DMS79 (cell line): ENCODE measurements at regions not wholly inside any gene's neighbourhood (a gene's known extent, or its start where the extent isn't known, plus 50 kb on each side); places are given as distances from the start of the nearest gene placed in this dataset.

Source experiments
- DNase-seq: peaks from one replicate; lab custom pipeline; 2025; lab: John Stamatoyannopoulos, UW

DNA sequence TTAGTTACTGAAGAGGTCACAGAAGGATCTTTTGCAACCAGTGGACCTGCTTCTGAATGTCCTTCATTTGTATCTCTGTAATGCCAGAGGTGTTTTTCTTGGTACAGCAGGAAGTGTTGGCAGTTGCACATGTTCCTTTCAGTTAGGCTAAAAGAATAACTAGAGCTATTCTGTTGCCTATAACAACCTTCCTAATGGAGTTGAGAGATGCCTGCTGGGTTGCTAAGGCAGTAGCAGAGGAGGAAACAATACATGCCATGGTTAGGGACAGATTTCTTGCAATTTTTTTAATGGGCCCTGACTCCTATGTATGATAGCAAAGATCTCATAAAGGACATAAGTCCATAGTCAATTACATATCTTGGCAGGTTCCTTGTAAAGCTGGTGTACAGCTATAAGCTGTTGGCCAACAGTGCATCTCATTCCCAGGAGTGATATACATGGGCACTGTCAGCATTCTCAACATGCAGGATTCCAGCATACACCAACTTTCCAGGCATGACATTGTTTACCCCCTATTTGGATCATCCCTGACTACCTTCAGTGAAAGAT is 556.6 kb downstream of the CCER1 start:
- DNase-seq = no peak

DNA sequence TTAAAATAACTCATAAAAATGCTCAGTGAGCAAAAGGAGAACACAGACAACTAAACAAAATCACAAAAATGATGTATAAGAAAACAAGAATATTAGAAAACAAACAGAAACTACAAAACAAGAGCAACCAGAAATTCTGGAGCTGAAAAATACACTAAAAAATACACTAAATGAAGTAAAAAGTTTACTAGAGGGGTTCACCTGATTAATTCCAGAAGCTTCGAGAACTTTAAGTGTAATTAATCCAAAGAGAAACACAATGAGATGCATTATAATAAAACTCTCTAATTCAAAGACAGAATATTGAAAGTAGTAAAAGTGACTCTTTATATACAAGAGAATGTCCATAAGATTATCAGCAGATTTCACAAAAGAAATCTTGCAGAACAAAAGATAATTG is 558.4 kb downstream of the CCER1 start:
- DNase-seq = no peak

DNA sequence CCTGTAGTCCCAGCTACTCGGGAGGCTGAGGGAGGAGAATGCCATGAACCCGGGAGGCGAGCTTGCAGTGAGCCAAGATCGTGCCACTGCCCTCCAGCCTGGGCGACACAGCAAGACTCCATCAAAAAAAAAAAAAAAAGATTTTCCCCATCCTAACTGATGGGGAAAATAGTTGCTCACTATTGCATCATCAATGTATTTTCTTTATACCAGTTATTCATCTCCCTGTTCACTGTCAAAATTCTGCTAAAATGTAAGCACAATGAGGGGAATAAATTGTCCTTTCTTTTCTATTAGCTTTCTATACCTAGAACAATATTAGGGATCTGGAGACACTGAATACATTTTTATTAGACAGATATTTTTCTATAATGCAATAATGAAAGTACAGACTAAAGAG is 561.3 kb downstream of the CCER1 start:
- DNase-seq = no peak

DNA sequence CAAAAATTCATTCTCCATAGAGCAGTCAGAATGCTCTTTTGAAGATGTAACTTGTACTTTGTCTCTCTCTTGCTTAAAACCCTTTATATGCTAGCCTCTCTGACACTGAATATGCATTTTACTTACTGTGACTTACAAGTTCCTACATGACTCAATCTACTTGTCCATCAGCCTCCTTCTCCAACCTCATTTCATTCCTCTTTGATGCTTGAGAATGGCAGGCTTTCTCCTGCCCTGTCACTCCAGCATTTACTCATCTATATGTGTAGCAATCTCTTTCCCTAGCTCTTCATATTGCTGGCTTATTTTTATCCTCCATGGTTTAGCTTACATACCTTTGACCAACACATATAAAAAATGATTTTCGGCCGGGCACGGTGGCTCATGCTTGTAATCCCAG is 561.9 kb downstream of the CCER1 start:
- no peak for DNase-seq

DNA sequence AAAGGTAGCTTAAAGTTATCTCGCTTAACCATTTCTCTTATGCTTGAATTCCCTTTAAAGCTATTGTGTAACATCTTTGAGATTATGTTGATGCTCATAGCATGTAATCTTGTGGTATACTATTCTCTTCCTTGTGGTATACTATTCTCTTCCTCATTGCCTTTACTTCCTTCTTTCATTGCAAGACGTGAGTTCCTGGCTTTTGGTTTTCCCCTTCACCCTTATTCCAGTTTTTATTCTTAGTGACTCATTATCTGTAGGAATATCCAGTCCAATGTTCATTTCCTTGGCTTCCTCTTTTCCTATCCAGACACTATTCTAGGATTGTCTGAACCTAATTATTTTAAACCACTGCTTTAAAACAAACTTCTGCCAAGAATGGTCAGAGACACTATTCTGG is 564.0 kb downstream of the CCER1 start:
- DNase-seq = no peak

DNA sequence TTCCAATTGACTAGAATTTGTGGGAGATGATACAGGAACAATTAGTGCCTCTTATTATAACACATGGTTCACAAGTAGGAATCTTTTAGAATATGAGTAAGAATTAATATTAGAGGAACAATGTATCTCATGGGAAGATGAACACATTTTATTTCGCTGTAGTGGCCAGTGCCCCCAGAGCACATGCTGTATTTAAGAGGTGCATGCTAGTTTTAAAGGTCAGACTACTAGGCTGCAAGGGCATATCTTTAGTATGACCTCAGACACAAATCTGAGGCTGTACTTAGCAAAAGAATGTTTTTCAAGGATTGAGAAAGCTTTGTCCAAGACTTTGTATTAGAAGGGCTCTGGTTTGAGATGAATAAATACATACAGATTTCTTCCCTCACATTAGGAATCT is 586.9 kb downstream of the CCER1 start:
- no peak for DNase-seq

DNA sequence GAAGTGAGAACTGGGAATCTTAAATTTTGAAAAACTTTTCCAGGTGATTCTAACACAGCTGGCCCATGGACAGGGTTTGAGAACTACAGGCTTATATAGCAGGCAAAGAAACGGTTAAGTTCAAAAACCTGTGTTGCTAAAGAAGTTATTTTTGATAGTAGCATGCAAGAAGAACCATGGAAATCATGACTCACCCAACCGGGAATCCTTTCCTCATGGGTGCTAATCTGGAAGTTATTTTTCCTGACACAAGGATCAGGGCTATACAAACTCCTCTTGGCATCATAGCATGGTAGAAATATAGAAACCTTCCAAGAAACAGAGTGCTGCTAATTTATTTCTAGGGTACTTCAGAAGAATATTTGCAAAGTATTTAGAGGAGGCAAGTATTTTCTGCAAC is 588.7 kb downstream of the CCER1 start:
- no peak for DNase-seq

DNA sequence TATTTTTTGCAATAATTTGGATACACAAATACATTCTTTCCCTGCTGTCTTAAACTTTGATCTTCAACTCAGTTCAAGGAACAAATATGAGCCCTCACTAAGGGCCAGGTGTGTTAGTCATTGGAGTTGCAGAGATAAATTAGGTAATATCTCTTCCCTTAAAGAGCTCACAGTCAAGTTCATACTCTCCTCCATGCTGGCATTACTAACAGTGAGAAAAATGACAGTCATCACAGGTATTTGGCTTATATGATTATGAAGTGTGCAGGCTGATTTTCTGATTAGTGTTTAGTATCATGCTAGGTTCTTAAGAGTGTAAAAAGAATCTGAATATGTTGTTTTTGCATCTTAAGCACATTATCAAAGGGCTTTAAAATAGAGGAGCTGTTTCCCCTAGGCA is 594.7 kb downstream of the CCER1 start:
- DNase-seq = no peak

DNA sequence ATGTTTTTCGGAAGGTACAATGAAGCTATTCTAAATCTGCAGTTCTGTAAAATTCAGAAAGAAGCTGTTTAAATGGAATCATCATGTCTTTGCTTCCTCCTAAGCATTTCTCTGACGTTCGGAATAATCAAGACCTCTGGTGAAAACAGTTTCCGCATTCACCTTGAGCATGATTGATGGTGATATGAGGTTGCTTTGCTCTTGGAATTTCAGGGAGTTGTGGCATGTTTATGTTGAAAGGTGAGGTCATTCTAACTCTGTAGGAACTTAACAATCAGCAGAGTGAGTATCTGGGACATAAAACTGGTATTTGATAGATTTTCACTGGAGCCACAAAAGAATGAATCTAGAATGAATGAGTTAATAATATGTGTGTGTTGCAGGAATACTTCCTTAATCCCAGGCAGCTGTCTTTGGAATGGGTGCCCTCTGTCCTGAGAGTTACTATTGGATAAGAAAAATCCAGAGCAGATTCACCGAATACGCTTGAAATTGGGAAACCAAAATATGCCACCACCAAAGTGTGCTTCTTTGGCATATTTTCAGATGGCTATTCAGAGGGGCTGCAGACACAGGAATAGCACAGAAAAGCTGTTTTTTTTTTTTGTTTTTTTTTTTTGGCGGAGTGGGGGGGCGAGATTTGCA is 599.1 kb downstream of the CCER1 start:
- no peak for DNase-seq

DNA sequence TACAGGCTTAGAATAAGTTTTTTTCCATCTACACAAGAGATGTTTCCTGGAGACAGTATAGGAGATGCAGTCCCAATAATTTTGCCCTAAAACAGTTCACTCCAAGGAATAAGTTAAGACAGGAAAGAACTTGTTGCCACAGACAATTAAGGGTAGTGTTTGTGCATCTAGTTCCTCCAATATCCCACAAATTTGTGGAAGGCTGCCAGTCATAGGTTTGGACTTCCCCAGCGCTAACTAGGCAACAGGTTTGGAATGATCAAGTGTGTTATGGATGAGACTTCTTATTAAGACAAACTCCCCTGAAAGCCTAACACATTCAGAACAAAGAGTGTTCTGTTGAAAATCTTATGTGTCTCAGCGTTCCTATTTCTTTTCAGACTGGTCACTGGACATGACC is 611.0 kb downstream of the CCER1 start:
- no peak for DNase-seq

DNA sequence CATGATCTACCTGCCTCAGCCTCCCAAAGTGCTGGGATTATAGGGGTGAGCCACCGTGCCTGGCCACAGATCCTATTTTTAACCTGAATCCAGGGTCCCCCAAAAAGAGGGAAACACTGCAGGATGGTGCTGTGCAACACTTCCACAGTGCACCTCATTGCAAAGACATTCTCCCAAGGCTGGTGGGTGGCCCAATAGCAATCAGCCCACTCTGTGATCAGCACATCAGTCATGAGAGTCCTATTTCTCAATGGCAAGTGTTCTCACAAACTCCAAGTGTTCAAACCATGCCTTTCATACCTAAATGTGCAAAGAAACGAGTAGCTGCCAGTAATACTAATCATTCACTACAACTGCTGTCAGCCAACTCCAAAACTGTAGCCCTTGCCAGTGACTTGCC is 612.9 kb downstream of the CCER1 start:
- DNase-seq = no peak

DNA sequence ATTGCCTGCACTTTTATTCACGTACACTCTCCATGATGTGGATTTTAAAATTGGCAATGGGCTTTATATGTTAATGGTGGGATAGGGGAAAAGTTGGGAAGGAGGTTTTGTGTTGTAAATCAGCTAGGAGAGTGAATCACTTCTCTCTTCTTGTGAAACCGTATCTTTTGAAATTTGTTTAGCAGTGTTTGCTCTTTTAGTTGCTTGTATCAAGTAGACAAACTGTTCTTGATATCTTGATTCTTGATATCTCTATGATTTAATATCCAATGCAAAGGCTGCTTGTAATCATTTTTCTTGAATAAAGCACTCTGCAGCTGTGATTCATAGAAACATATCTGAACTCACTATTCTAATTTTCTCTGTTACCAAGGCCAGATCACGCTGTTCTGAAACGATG is 615.1 kb downstream of the CCER1 start:
- DNase-seq = no peak

DNA sequence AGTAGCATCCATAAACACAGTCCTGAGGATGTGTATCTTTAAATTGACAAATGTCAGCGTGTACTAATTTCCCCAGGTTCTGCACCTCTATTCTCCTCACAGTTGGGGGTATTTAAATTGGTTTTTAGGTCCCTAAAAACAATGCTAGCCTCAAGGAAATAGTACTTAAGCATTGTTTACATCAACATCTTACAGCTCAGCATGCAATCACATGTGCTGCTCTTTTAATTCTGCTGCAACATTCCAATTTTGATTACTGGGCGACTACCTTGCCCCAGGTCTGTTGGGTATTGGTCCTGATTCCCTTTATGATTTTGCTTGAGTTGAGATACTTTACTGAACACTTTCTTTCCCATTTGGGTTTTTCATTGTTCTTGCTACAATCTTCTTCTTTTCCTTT is 616.6 kb downstream of the CCER1 start:
- no peak for DNase-seq

DNA sequence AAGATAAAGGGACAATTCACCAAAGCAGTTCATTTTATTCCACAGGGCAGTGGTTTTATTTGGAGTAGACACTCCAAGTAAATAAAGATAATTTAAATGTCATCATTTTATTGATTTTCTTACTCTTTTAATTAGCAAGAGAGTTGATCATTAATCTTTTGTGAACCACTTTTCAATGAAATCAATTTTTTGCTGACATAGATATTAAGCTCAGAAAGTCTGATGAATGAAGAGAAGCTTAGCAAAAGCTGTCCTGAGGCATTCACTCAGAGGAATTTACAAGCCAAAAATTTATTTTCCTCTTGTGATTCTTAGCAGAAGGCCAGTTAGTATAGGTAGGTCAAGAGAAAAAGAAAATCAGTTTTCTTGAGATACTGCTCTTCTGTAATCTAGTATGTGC is 618.0 kb downstream of the CCER1 start:
- DNase-seq = no peak

DNA sequence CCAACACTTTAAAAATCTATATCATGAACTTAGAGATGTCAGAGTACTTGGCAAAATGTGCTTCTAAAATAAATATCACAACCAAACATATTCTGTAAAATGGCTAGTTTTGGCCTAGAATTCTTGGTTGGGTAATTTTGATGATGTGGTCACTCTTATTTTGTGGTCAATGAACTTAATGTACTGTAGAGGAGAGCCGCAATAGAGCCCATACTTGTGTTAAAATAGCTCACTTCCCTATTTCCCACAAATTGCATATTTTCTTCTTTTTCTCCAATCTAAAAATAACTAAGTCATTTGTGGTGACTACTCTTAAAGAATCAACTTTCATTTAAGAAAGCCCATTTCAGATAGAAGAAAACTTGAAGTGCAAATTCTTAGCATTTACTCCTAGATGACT is 619.4 kb downstream of the CCER1 start:
- DNase-seq = no peak

DNA sequence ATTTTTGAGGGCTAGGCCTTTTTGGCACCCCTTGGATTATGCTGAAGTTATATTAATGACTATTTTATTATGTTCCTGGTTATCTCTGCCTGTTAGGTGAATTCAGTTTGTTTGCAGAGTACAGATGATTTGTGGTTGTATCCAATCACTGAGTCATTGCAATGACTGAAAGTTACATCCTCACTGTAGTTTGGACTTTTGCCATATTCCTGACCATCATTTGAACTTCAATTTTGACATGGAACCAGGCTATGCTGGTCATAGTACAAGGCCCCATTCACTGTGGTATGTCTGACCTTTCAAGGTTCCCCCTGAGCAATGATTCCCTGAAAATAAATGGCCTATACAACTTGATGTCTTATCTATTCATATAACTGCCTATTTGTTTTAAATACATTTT is 621.0 kb downstream of the CCER1 start:
- no peak for DNase-seq

DNA sequence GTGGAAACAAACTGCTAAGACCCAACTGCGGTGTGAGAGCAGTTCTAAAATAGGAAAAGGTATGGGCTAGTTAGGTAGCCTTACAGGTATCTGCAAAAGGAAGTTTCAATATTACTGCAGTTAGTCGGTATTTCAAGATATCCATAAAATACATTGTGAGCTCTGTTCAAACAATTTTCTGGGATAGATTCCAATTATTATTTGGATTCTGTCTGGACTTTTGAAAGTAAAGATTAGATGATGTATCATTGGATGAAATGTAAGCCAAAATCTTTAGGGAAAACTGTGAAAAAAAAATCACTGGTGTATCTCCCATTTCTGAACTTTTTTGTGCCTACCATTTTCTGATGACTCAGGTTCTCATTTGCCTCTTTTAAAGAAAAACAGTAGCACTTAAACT is 621.6 kb downstream of the CCER1 start:
- DNase-seq = no peak

DNA sequence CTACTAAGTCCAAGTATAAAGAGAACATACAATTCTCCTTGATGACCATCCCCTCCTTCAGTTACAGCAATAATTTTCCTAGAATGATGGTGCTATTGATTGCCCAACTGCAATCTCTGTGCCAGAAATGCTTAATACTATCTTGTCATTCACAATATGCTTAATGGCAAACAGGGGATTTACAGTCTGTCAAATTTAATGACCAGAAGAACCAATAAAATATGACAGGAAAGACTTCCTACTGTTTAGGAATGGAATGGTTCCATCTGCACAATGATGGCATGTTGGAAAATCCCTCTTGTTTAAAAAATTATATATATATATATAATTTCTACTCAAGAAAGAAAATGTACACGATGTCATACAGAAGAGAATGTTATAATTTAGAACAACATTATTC is 623.2 kb downstream of the CCER1 start:
- DNase-seq = no peak

DNA sequence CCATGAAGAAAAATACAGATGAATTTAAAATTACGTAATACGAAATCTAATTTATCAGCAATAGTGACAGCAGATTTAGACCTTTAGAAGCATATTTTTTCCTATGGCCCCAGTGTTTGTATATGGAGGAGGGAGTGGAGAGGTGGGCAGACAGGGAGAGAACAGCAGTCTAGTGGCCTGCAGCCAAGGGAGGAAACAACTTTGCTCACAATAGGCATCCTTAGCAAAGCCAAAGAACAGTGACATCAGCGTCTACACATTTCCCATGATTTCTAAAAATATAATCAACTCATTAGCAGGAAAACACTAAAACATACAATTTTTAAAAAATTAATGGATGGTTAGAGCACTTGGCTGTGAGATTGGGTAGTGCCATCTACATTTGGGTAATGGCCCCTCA is 622.6 kb upstream of the ATP2B1 start:
- DNase-seq = no peak

DNA sequence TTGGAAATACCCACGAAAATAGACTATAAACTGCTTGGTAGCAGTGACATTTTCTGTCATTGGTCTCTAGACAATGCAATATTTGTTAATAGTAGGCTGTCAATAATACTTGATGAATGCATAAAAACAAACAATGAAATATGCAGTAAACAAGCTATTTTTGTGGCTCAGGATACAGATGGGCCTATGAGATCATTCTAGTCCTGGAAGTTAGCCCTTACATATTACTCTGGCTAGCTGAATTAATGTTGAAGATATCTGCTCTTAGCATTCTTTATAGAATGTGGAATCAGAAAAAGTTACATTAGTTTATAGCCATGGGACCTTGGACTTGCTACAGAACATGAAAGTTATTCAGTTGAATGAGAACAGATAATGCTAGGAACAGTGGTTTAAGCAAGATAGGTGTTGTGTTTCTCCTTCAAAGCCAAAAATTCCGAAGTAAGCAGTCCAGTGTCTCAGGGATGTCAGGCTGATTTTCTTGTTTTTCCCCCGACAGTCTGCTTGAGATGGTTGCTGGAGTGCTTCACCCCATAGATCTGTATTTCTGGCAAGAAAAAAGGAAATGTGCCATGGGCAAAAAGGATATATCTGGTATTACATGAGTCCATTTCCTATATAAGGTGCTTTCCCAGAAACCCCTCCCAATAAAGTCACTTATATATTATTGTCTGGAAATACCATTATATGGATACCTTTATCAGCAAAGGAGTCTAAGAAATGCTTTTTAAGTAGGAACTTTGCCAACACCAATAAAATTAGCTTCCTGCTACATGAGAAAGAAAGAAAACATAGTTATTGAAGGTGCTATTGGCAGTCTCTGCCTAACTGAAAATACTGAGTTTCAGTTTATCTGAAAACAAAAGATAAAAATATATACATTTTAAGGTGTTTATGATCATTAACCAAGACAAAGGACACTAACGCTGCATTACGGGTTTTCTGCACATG is 619.4 kb upstream of the ATP2B1 start:
- DNase-seq = no peak

DNA sequence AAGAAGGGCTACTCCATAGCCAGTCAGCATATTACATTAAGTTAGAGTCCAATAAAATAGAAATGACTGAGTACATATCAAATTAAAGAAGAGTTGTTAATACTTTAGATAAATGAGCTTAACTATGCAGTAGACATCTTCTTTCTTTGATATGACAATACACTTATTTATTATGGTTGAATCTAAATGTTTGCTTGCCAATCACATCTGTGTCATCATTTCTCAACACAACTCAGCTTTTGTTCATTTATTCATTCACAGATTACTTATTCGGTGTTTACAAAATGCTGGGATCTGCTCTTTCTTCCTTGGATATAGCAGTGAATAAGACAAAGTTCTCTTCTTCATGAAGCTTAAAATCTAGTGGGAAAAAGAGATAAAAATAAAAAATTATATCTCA is 614.6 kb upstream of the ATP2B1 start:
- no peak for DNase-seq

DNA sequence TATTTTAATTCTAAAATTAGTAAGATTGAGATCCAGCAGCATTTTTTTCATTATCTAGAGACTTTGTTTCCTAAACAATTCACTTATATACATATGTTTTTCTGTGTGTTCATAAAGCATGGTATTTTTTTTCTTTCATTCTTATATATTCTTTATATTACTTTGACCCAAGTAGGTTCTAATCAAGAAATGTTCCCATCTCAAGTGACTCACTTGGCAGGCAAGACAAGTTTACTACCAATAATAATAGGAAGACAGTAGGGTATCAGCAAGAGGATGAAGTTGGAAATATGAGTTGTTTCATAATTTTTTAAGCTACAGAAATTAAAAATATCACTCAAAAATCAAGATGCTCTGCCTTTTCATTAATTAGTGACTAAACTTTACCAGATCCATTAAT is 613.4 kb upstream of the ATP2B1 start:
- no peak for DNase-seq

DNA sequence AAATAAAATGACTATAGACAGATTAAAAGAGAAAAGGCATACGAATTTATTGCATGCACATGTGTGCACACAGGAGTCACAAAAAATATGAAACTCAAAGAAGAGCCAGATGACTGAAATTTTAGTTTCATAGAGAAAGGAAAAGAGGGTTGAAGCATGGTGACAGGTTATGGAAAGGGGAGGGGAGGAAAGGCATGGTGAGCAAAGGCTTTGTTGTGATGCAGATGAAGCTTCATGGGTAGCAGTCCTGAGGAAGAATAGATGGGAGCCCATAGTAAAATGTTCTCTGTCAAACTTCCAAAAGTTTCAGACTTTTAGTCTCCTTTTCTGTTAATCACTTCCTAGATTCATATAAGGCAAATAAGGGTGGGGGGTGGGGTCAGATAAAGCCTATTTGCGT is 612.7 kb upstream of the ATP2B1 start:
- no peak for DNase-seq
